Liver (tissue), 8 donors: ENCODE measurements at regions not wholly inside any gene's neighbourhood (a gene's known extent, or its start where the extent isn't known, plus 50 kb on each side); places are given as distances from the start of the nearest gene placed in this dataset.

Source experiments
- DNase-seq: peaks from one replicate; pipeline ENCODE4 v3.0.0-alpha.2; 2017; ENCODE audit warnings: low spot score
- H3K27ac ChIP-seq, 2 donors: one replicate each; pipeline ENCODE4 v1.7.0; 2013; ENCODE audit warnings: inconsistent platforms in 2 of 2, low read length in 2 of 2, control low read depth in 1 of 2, low read depth in 1 of 2, mild to moderate bottlenecking in 1 of 2
- H3K27me3 ChIP-seq, 4 donors: one replicate each; pipeline versions ENCODE4 v1.6.1 to v1.7.0; 2013; ENCODE audit warnings: low read length in 3 of 4, inconsistent platforms in 1 of 4, mild to moderate bottlenecking in 1 of 4, moderate library complexity in 1 of 4; ENCODE audit not compliant: control insufficient read depth in 4 of 4, insufficient read depth in 4 of 4
- H3K36me3 ChIP-seq, 4 donors: one replicate each; pipeline versions ENCODE4 v1.6.1 to v1.7.0; 2013; ENCODE audit warnings: low read length in 3 of 4, mild to moderate bottlenecking in 3 of 4, low read depth in 1 of 4, moderate library complexity in 1 of 4; ENCODE audit not compliant: control insufficient read depth in 4 of 4, insufficient read depth in 3 of 4
- H3K4me1 ChIP-seq, 4 donors: one replicate each; pipeline versions ENCODE4 v1.6.1 to v1.7.0; 2013; ENCODE audit warnings: low read length in 3 of 4, mild to moderate bottlenecking in 3 of 4, moderate library complexity in 1 of 4; ENCODE audit not compliant: control insufficient read depth in 4 of 4, insufficient read depth in 4 of 4
- H3K4me3 ChIP-seq, 3 donors: one replicate each; pipeline versions ENCODE4 v1.6.1 to v1.7.0; 2013; ENCODE audit warnings: low read length in 3 of 3, control low read depth in 1 of 3, low read depth in 1 of 3, mild to moderate bottlenecking in 1 of 3
- H3K9ac ChIP-seq, 2 donors: one replicate each; pipeline ENCODE4 v1.7.0; 2013; ENCODE audit warnings: low read length in 2 of 2, mild to moderate bottlenecking in 2 of 2, moderate library complexity in 2 of 2, control low read depth in 1 of 2, low read depth in 1 of 2
- H3K9me3 ChIP-seq, 4 donors: one replicate each; pipeline versions ENCODE4 v1.6.1 to v1.7.0; 2013; ENCODE audit warnings: low read length in 3 of 4; ENCODE audit not compliant: control insufficient read depth in 4 of 4
- ATF3 ChIP-seq: IDR thresholded peaks from 2 replicates; pipeline ENCODE4 v1.6.1; 2016; ENCODE audit warnings: antibody characterized with exemption
- EGR1 ChIP-seq, 2 donors: IDR thresholded peaks; 2 replicates each; pipeline ENCODE4 v1.6.1; 2016 to 2018; ENCODE audit warnings: antibody characterized with exemption in 2 of 2, low read depth in 2 of 2
- FOXA1 ChIP-seq: IDR thresholded peaks from 2 replicates; pipeline ENCODE4 v1.6.1; 2016; ENCODE audit warnings: antibody characterized with exemption
- FOXA2 ChIP-seq: IDR thresholded peaks from 2 replicates; pipeline ENCODE4 v1.6.1; 2016; ENCODE audit warnings: antibody characterized with exemption
- GABPA ChIP-seq, 2 donors: IDR thresholded peaks in 1 of 2; conservative IDR thresholded peaks in 1 of 2; 2 replicates each; pipeline ENCODE4 v1.6.1; 2016; ENCODE audit warnings: antibody characterized with exemption in 2 of 2, mild to moderate bottlenecking in 1 of 2, moderate library complexity in 1 of 2
- HNF4A ChIP-seq, 2 donors: conservative IDR thresholded peaks; 2 replicates each; pipeline ENCODE4 v1.6.1; 2016; ENCODE audit warnings: antibody characterized with exemption in 2 of 2, mild to moderate bottlenecking in 2 of 2
- HNF4G ChIP-seq: IDR thresholded peaks from 2 replicates; pipeline ENCODE4 v1.6.1; 2016; ENCODE audit warnings: antibody characterized with exemption
- JUND ChIP-seq, 2 donors: IDR thresholded peaks; 2 replicates each; pipeline ENCODE4 v1.6.1; 2016; ENCODE audit warnings: antibody characterized with exemption in 2 of 2
- MAX ChIP-seq: IDR thresholded peaks from 2 replicates; pipeline ENCODE4 v1.6.1; 2016; ENCODE audit warnings: antibody characterized with exemption
- NR2F2 ChIP-seq: IDR thresholded peaks from 2 replicates; pipeline ENCODE4 v1.6.1; 2016; ENCODE audit warnings: antibody characterized with exemption
- RAD21 ChIP-seq, 2 donors: IDR thresholded peaks; 2 replicates each; pipeline ENCODE4 v1.6.1; 2016; ENCODE audit warnings: antibody characterized with exemption in 2 of 2, mild to moderate bottlenecking in 2 of 2
- RXRA ChIP-seq, 2 donors: IDR thresholded peaks; 2 replicates each; pipeline ENCODE4 v1.6.1; 2017 to 2018; ENCODE audit warnings: antibody characterized with exemption in 2 of 2, mild to moderate bottlenecking in 1 of 2
- SP1 ChIP-seq: IDR thresholded peaks from 2 replicates; pipeline ENCODE4 v1.6.1; 2018; ENCODE audit warnings: antibody characterized with exemption, mild to moderate bottlenecking
- TAF1 ChIP-seq: conservative IDR thresholded peaks from 2 replicates; pipeline ENCODE4 v1.6.1; 2016; ENCODE audit warnings: antibody characterized with exemption, mild to moderate bottlenecking
- YY1 ChIP-seq: IDR thresholded peaks from 2 replicates; pipeline ENCODE4 v1.6.1; 2016; ENCODE audit warnings: antibody characterized with exemption, mild to moderate bottlenecking
- ZBTB33 ChIP-seq: IDR thresholded peaks from 2 replicates; pipeline ENCODE4 v1.6.1; 2016; ENCODE audit warnings: antibody characterized with exemption
- whole genome bisulfite sequencing: extraction: QIAGEN DNeasy Blood & Tissue Kit; methylation state at CpG from one replicate; pipeline ENCODE4 v1.1.7; 2013; 5-methylcytosine and 5-hydroxymethylcytosine counted together
- TF ChIP-seq, protein P1 (sequence below): fragments of 150-350 bp; IDR thresholded peaks from 2 replicates; pipeline ENCODE4 v1.5.1; 2017; ENCODE audit warnings: improper control_type of control experiment, low read depth, low read length; ENCODE audit not compliant: missing input control
- TF ChIP-seq, protein P2 (sequence below): IDR thresholded peaks from 2 replicates; pipeline ENCODE4 v1.6.1; 2016; ENCODE audit warnings: antibody characterized with exemption, mild to moderate bottlenecking
- donor health status: healthy.
- donor health status: healthy.
- donor health status: healthy.
- donor health status: healthy.
- donor health status: healthy.

DNA sequence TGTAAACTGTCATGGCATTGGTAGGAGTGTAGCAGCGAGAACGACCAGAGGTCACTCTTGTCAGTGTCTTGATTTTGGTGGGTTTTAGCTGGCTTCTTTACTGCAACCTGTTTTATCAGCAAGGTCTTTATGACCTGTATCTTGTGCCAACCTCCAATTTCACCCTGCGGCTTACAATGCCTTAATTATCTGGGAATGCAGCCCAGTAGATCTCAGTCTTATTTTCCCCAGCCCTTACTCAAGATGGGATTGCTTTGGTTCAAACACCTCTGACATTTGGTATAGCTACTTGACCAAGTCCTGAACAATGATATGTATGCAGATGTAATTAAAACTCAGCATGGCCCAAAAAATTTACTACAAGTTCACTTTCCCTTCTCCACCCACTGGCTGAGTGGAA, 388.4 kb downstream of the RSL24D1 start:
- DNase-seq = no peak
- TF ChIP-seq GABPA (IDR thresholded peaks at IDR 0.05 in 1 of 2, conservative IDR thresholded peaks at IDR 0.05 in 1 of 2) (no peak), TAF1 (no peak), HNF4G (no peak), SP1 (no peak), ZBTB33 (no peak), YY1 (no peak)
- Histone ChIP-seq H3K9ac (no peak overlapping the region), H3K27ac (no peak overlapping the region), H3K4me3 (no peak overlapping the region), H3K9me3 (no peaks in the 10 kb centered on the region), H3K4me1 (no peaks in the 10 kb centered on the region), H3K36me3 (no peaks in the 10 kb centered on the region), H3K27me3 (peaks cover 0 to 2% (median 0%) of the 10 kb centered on the region in 4 donors)
- WGBS = 82% methylated on average over 3 of the region's 3 CpGs

DNA sequence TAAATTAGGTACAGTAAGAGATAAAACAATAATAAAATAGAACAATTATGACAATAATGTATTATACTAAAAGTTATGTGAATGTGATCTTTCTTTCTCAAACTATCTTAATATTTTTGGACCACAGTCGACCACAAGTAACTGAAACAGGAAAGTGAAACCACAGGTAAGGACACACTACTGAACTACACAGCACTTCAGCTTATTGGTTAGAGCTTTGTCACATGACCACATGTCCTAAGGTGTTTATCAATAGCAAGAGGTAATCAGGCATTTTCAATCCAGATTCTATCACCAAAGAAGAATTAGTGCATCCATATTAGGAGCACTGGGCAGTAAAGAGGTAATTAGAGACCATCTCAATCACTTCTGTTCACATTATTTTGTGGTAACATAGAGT, 392.8 kb downstream of the RSL24D1 start:
- Histone ChIP-seq H3K4me1 (no peaks in the 10 kb centered on the region), H3K27ac (no peak overlapping the region), H3K9me3 (no peaks in the 10 kb centered on the region), H3K27me3 (peaks cover 0 to 2% (median 0%) of the 10 kb centered on the region in 4 donors), H3K4me3 (no peak overlapping the region), H3K9ac (no peak overlapping the region), H3K36me3 (no peaks in the 10 kb centered on the region)
- no peak for TF ChIP-seq ATF3
- no peak for TF ChIP-seq RXRA (IDR thresholded peaks at IDR 0.05)
- TF ChIP-seq FOXA1 = no peak
- TF ChIP-seq ZBTB33 = no peak
- TF ChIP-seq, protein P1, sequence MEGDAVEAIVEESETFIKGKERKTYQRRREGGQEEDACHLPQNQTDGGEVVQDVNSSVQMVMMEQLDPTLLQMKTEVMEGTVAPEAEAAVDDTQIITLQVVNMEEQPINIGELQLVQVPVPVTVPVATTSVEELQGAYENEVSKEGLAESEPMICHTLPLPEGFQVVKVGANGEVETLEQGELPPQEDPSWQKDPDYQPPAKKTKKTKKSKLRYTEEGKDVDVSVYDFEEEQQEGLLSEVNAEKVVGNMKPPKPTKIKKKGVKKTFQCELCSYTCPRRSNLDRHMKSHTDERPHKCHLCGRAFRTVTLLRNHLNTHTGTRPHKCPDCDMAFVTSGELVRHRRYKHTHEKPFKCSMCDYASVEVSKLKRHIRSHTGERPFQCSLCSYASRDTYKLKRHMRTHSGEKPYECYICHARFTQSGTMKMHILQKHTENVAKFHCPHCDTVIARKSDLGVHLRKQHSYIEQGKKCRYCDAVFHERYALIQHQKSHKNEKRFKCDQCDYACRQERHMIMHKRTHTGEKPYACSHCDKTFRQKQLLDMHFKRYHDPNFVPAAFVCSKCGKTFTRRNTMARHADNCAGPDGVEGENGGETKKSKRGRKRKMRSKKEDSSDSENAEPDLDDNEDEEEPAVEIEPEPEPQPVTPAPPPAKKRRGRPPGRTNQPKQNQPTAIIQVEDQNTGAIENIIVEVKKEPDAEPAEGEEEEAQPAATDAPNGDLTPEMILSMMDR = no peak
- TF ChIP-seq NR2F2 = no peak
- no peak for TF ChIP-seq EGR1 (IDR thresholded peaks at IDR 0.05; ENCODE audit: low read depth in 2 of 2)
- no peak for TF ChIP-seq MAX
- TF ChIP-seq, protein P2, sequence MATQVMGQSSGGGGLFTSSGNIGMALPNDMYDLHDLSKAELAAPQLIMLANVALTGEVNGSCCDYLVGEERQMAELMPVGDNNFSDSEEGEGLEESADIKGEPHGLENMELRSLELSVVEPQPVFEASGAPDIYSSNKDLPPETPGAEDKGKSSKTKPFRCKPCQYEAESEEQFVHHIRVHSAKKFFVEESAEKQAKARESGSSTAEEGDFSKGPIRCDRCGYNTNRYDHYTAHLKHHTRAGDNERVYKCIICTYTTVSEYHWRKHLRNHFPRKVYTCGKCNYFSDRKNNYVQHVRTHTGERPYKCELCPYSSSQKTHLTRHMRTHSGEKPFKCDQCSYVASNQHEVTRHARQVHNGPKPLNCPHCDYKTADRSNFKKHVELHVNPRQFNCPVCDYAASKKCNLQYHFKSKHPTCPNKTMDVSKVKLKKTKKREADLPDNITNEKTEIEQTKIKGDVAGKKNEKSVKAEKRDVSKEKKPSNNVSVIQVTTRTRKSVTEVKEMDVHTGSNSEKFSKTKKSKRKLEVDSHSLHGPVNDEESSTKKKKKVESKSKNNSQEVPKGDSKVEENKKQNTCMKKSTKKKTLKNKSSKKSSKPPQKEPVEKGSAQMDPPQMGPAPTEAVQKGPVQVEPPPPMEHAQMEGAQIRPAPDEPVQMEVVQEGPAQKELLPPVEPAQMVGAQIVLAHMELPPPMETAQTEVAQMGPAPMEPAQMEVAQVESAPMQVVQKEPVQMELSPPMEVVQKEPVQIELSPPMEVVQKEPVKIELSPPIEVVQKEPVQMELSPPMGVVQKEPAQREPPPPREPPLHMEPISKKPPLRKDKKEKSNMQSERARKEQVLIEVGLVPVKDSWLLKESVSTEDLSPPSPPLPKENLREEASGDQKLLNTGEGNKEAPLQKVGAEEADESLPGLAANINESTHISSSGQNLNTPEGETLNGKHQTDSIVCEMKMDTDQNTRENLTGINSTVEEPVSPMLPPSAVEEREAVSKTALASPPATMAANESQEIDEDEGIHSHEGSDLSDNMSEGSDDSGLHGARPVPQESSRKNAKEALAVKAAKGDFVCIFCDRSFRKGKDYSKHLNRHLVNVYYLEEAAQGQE = no peak
- TF ChIP-seq RAD21 (IDR thresholded peaks at IDR 0.05) = no peak
- TF ChIP-seq HNF4G = no peak
- TF ChIP-seq SP1 = no peak
- TF ChIP-seq GABPA (IDR thresholded peaks at IDR 0.05 in 1 of 2, conservative IDR thresholded peaks at IDR 0.05 in 1 of 2) = no peak
- TF ChIP-seq YY1 = no peak
- no peak for TF ChIP-seq FOXA2
- TF ChIP-seq JUND (IDR thresholded peaks at IDR 0.05) = no peak
- no peak for TF ChIP-seq HNF4A (conservative IDR thresholded peaks at IDR 0.05)
- no peak for TF ChIP-seq TAF1
- WGBS = 72% methylated on average over 1 of the region's 1 CpG
- no peak for DNase-seq
